GM12873 (cell line): ENCODE measurements at regions not wholly inside any gene's neighbourhood (a gene's known extent, or its start where the extent isn't known, plus 50 kb on each side); places are given as distances from the start of the nearest gene placed in this dataset.

Source experiments
- CTCF ChIP-seq: IDR thresholded peaks from 2 replicates; pipeline ENCODE4 v1.5.1; 2012; ENCODE audit warnings: low read depth, mild to moderate bottlenecking, moderate library complexity, low read length, control low read depth; ENCODE audit not compliant: insufficient read depth; ENCODE audit errors: missing control alignments

DNA sequence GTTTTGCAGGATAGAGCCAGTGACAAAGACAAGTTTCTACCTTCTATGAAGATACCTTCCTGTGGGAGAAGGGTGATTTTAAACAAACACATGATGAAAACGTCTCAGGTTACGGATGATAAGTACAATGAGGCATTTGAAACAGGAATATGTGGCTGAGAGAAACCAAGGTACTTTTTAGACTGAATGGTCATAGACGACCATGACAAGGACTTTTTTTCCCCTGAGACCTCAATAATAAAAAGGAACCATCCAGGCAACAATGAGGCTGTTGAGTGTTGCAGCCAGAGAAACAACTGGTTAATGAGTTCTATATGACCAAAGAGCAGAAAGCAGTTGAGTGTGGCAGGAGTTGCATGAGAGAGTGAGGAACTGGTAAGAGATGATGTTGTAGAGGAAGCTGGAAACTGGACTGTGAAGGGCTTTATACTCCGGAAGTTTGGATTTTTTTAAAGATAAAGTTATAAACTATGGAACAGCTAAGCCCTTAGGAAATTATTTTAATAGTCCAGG, 306.1 kb upstream of the CYRIA start:
- no peak for TF ChIP-seq CTCF

DNA sequence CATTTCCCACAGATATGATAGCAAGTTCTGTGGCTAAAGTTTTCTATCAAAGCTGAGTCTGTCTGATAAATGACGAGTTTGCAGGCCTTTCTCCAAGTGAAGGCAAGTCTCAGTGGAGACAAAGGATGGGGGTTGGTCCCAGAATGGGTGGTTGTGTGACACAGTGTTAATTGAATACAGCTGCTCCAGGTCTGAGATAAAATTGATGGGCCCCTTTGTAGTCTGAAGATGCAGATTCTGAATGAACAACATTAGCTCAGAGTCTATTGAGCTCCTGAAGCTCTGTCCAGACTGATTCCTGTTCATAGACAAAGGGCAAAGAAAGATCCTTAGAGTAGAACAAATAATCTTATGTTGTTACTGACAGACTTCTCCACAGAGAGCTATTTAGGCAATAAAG, 296.9 kb upstream of the CYRIA start:
- TF ChIP-seq CTCF: no peak

GRCh38 chr2:16960579-16960978, 294.9 kb upstream of the CYRIA start:
- no peak for TF ChIP-seq CTCF

DNA sequence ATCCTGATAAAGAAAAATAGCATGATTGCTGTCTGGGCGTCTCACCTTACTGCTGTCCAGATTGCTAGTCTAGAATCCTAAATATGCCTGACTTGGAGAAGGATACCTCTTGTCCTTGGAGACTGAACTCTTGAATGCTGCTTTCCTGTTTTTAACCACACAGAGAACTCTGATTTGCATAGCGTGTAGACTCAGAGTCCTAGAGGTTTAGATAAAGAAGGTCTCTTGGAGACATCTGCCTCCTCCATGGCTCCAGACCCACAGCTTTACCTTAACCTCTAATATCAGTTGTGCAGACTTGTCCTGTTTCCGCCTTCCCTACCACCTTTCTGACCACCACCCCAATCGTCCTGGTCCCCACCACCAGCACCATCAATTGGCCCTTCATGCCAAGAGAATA, 292.6 kb upstream of the CYRIA start:
- TF ChIP-seq CTCF: no peak

DNA sequence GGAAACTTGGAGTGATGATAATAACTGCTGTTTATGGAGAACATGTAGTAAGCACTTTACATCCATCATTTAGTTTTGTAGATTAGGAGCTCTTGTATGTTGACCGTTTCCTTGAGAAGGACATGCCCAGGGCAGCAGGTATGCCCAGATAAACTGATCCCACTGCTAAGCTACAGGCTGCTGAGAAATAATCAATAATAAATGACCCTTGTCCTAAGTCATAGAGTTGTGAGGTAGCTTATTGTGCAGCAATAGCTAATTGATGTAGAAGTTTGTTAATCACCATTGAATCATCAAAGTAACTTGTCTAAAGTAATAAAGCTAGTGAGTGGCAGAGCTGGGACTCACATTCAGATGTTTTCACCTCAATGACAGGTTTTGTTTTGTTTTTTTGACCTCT, 287.2 kb upstream of the CYRIA start:
- TF ChIP-seq CTCF: no peak

- TF ChIP-seq CTCF: no peak
Measured at GRCh38 chr2:16952368-16952767, 286.7 kb upstream of the CYRIA start.

DNA sequence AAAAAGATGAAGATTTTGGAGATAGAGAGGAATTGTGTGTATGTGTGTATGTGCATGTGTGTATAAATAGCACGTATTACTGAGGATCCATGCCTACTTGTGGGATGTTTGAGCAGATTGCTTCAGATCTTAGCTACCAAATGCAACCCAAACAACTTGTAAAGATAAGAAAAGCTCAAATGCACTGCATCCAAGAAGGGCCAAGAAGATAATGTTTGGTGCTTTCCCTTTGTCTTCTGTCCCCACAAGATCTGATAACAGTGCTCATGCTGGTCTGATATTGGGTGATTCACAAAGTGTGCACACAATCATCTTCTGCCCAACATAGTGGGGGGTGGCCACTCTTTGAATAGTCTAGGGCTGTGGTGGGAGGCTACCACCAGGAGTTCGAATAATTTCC, 284.8 kb upstream of the CYRIA start:
- no peak for TF ChIP-seq CTCF
